Neural progenitor cell (in vitro differentiated cells): ENCODE measurements at regions not wholly inside any gene's neighbourhood (a gene's known extent, or its start where the extent isn't known, plus 50 kb on each side); places are given as distances from the start of the nearest gene placed in this dataset.
A peak's percentile ranks its signal among the peaks of the same experiment; 100 is the strongest.

ENCODE experiments used
- DNase-seq: peaks from one replicate; pipeline ENCODE4 v3.0.0-alpha.2; 2016; ENCODE audit warnings: low spot score
- H2AFZ ChIP-seq: fragments of 200-600 bp; sonication (generic); replicated peaks from 2 replicates; pipeline ENCODE4 v1.6.1; 2016; ENCODE audit warnings: antibody characterized with exemption
- H3F3A ChIP-seq: fragments of 200-600 bp; sonication (generic); 2 replicates; pipeline ENCODE4 v1.6.1; 2016; ENCODE audit warnings: antibody characterized with exemption, low read depth
- H3K27ac ChIP-seq: fragments of 200-600 bp; sonication (generic); 2 replicates; pipeline ENCODE4 v1.5.1; 2016; ENCODE audit warnings: mild to moderate bottlenecking
- H3K27me3 ChIP-seq: fragments of 200-600 bp; sonication (generic); 2 replicates; pipeline ENCODE4 v1.6.1; 2016; ENCODE audit warnings: mild to moderate bottlenecking, moderate library complexity
- H3K36me3 ChIP-seq: fragments of 200-600 bp; sonication (generic); 2 replicates; pipeline ENCODE4 v1.5.1; 2016
- H3K4me1 ChIP-seq: fragments of 200-600 bp; sonication (generic); 2 replicates; pipeline ENCODE4 v1.6.1; 2016; ENCODE audit warnings: mixed run types
- H3K4me2 ChIP-seq: fragments of 200-600 bp; sonication (generic); 2 replicates; pipeline ENCODE4 v1.6.1; 2016
- H3K4me3 ChIP-seq: fragments of 200-600 bp; sonication (generic); 2 replicates; pipeline ENCODE4 v1.5.1; 2016
- H3K79me2 ChIP-seq: fragments of 200-600 bp; sonication (generic); 2 replicates; pipeline ENCODE4 v1.6.1; 2016; ENCODE audit warnings: low read depth
- H3K9ac ChIP-seq: fragments of 200-600 bp; sonication (generic); 2 replicates; pipeline ENCODE4 v1.6.1; 2016
- H3K9me3 ChIP-seq: fragments of 200-600 bp; sonication (generic); 2 replicates; pipeline ENCODE4 v1.5.1; 2016; ENCODE audit warnings: low read depth
- H4K20me1 ChIP-seq: fragments of 200-600 bp; sonication (generic); 2 replicates; pipeline ENCODE4 v1.6.1; 2016; ENCODE audit warnings: low read depth
- H3K27ac Mint-ChIP-seq: 3 replicates; pipeline ENCODE4 v1.8.0; 2021; ENCODE audit warnings: mixed read lengths
- H3K27me3 Mint-ChIP-seq: 2 replicates; pipeline ENCODE4 v1.8.0; 2022; ENCODE audit warnings: low read depth, mild to moderate bottlenecking, inconsistent platforms, moderate library complexity, mixed read lengths; ENCODE audit not compliant: insufficient read depth
- H3K36me3 Mint-ChIP-seq: 3 replicates; pipeline ENCODE4 v1.8.0; 2021; ENCODE audit warnings: mixed read lengths
- H3K4me1 Mint-ChIP-seq: 3 replicates; pipeline ENCODE4 v1.8.0; 2021; ENCODE audit warnings: mixed read lengths
- H3K4me3 Mint-ChIP-seq: 3 replicates; pipeline ENCODE4 v1.8.0; 2021; ENCODE audit warnings: mild to moderate bottlenecking, moderate library complexity, mixed read lengths
- H3K9me3 Mint-ChIP-seq: 3 replicates; pipeline ENCODE4 v1.8.0; 2020; ENCODE audit warnings: mixed read lengths
- EZH2 ChIP-seq: fragments of 200-600 bp; sonication (generic); IDR thresholded peaks from 2 replicates; pipeline ENCODE4 v1.6.1; 2017; ENCODE audit warnings: antibody characterized with exemption, mild to moderate bottlenecking, moderate library complexity
- EZH2phosphoT487 ChIP-seq: fragments of 200-600 bp; sonication (generic); IDR thresholded peaks from 2 replicates; pipeline ENCODE4 v1.6.1; 2017; ENCODE audit warnings: antibody characterized with exemption
- TF ChIP-seq, protein P1 (sequence below): fragments of 200-600 bp; sonication (generic); IDR thresholded peaks from 2 replicates; pipeline ENCODE4 v1.5.1; 2017; ENCODE audit warnings: antibody characterized with exemption, mild to moderate bottlenecking

DNA sequence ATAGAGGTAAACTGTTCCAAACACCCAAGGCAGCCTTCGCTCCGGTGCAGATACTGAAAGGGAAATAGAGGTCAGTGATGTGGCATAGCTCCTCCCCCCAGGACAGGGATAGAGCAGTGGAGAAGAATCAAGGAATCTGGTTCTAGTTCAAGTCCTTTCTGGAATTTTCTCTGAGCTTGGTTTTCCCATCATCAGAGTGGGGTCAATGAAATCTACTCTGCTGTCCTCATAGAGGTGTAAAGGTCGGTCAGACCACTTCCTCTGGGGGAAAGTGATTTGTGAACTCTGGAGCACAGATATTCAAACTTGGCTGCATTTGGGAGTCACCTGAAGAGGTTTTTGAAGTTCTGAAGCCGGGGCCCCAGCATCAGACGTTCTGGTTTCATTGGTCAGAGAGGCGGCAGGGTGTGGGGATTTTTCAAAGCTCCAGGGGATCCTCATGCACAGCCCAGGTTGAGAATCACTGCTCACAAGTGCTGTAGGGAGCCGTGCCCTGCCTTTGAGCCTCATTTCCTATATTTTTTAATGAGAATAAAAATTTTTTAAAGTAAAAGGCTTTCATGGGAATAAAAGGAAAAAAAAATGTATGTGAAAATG lies 105.7 kb upstream of the RAD23B start:
- TF ChIP-seq EZH2 (no peak), EZH2phosphoT487 (no peak)
- TF ChIP-seq, protein P1, sequence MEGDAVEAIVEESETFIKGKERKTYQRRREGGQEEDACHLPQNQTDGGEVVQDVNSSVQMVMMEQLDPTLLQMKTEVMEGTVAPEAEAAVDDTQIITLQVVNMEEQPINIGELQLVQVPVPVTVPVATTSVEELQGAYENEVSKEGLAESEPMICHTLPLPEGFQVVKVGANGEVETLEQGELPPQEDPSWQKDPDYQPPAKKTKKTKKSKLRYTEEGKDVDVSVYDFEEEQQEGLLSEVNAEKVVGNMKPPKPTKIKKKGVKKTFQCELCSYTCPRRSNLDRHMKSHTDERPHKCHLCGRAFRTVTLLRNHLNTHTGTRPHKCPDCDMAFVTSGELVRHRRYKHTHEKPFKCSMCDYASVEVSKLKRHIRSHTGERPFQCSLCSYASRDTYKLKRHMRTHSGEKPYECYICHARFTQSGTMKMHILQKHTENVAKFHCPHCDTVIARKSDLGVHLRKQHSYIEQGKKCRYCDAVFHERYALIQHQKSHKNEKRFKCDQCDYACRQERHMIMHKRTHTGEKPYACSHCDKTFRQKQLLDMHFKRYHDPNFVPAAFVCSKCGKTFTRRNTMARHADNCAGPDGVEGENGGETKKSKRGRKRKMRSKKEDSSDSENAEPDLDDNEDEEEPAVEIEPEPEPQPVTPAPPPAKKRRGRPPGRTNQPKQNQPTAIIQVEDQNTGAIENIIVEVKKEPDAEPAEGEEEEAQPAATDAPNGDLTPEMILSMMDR, result no peak
- no peaks in the 10 kb centered on the region for H3K36me3 Mint-ChIP-seq
- peak overlapping the region; percentile 27 for H3K4me2 ChIP-seq
- H3K4me3 ChIP-seq, result no peak overlapping the region
- no peaks in the 10 kb centered on the region for H3K36me3 ChIP-seq
- H3K79me2 ChIP-seq, result no peaks in the 10 kb centered on the region
- H3K9me3 ChIP-seq, result no peaks in the 10 kb centered on the region
- no peak overlapping the region for H2AFZ ChIP-seq
- peaks cover 4% of the 10 kb centered on the region for H3K9me3 Mint-ChIP-seq
- DNase-seq, result no peak
- H4K20me1 ChIP-seq, result no peaks in the 10 kb centered on the region
- peaks cover 30% of the 10 kb centered on the region for H3K4me1 Mint-ChIP-seq
- H3K27ac ChIP-seq, result no peak overlapping the region
- H3K27me3 ChIP-seq, result no peaks in the 10 kb centered on the region
- peaks cover 9% of the 10 kb centered on the region for H3F3A ChIP-seq
- H3K9ac ChIP-seq, result no peak overlapping the region
- peak overlapping the region; percentile 95 for H3K27ac Mint-ChIP-seq
- peaks cover 16% of the 10 kb centered on the region for H3K4me1 ChIP-seq
- H3K27me3 Mint-ChIP-seq, result peaks cover 11% of the 10 kb centered on the region
- no peak overlapping the region for H3K4me3 Mint-ChIP-seq

DNA sequence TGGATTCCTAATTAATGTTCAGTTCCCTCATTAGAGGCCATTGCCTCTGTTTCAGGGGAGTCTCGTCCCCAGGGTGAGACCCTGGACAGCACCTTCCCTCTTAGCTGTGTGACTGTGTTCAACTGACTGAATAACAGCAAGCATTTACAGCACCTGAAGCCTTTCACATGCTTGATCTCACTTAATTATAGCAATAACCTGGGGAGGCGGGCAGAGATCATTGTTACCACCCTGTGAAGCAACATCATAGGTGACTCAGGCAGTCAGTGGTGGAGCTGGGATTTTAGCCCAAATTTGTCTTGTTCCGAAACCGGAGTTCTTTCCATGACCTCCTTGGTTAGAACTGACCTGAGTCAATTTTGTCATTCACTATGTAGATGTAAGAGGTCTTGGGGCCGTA lies 105.2 kb upstream of the RAD23B start:
- peaks cover 11% of the 10 kb centered on the region for H3K27me3 Mint-ChIP-seq
- Histone ChIP-seq H3K79me2 (no peaks in the 10 kb centered on the region), H4K20me1 (no peaks in the 10 kb centered on the region), H3K36me3 (no peaks in the 10 kb centered on the region), H3K27me3 (no peaks in the 10 kb centered on the region), H3K27ac (no peak overlapping the region), H3K9ac (no peak overlapping the region), H2AFZ (no peak overlapping the region), H3K4me2 (no peak overlapping the region), H3F3A (peaks cover 9% of the 10 kb centered on the region), H3K9me3 (no peaks in the 10 kb centered on the region), H3K4me3 (no peak overlapping the region), H3K4me1 (peaks cover 16% of the 10 kb centered on the region)
- peaks cover 30% of the 10 kb centered on the region for H3K4me1 Mint-ChIP-seq
- H3K9me3 Mint-ChIP-seq, result peaks cover 5% of the 10 kb centered on the region
- H3K4me3 Mint-ChIP-seq, result peak overlapping the region; percentile 60
- TF ChIP-seq EZH2phosphoT487 (no peak), EZH2 (no peak)
- TF ChIP-seq, protein P1, result no peak
- no peak for DNase-seq
- H3K36me3 Mint-ChIP-seq, result no peaks in the 10 kb centered on the region
- H3K27ac Mint-ChIP-seq, result no peak overlapping the region

DNA sequence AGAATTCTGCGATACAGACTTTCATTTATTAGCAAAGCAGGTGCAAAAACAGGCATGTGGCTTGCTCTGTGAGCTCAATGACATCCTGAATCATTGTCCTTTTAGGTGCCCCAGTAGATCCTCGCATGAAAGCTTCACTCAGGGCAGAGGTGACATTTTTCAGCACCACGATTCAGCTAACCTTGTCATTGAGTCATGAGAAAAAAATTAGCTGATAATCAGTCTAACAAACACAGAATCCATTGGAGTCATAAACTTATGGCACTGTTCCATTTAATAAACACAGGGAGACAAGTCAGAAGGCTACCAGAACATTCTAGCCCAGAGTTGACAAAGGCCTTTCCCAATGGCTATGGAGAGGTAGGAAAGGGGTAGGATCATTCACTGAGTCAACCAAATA lies 104.8 kb upstream of the RAD23B start:
- Histone ChIP-seq H3K4me2 (no peak overlapping the region), H3K9me3 (no peaks in the 10 kb centered on the region), H3K27ac (no peak overlapping the region), H3K4me1 (peaks cover 16% of the 10 kb centered on the region), H3K27me3 (no peaks in the 10 kb centered on the region), H3K36me3 (no peaks in the 10 kb centered on the region), H4K20me1 (no peaks in the 10 kb centered on the region), H2AFZ (no peak overlapping the region), H3K9ac (no peak overlapping the region), H3F3A (peaks cover 9% of the 10 kb centered on the region), H3K79me2 (no peaks in the 10 kb centered on the region), H3K4me3 (no peak overlapping the region)
- H3K4me1 Mint-ChIP-seq, result peaks cover 30% of the 10 kb centered on the region
- H3K27me3 Mint-ChIP-seq, result peaks cover 11% of the 10 kb centered on the region
- H3K36me3 Mint-ChIP-seq, result no peaks in the 10 kb centered on the region
- peaks cover 8% of the 10 kb centered on the region for H3K9me3 Mint-ChIP-seq
- H3K4me3 Mint-ChIP-seq, result no peak overlapping the region
- TF ChIP-seq EZH2phosphoT487, result no peak
- no peak for TF ChIP-seq EZH2
- TF ChIP-seq, protein P1, result no peak
- no peak for DNase-seq
- H3K27ac Mint-ChIP-seq, result no peak overlapping the region
